ENCODE measurements at regions not wholly inside any gene's neighbourhood (a gene's known extent, or its start where the extent isn't known, plus 50 kb on each side); places are given as distances from the start of the nearest gene placed in this dataset.

GRCh38 chr21:23020969-23021368 lies 2022.8 kb downstream of the NCAM2 start:
- Histone ChIP-seq H3K4me1 (ENCODE audit: insufficient read depth) (no peaks in the 10 kb centered on the region), H3K27ac (ENCODE audit: low read depth) (no peak overlapping the region), H3K36me3 (ENCODE audit: insufficient read depth) (no peaks in the 10 kb centered on the region), H3K4me3 (ENCODE audit: low read depth, low read length) (no peak overlapping the region)
- no peak for DNase-seq (ENCODE audit: extremely low spot score)
- 88% methylated on average over 10 of the region's 10 CpGs for WGBS

GRCh38 chr21:23021481-23021880 lies 2023.3 kb downstream of the NCAM2 start:
- H3K4me1 ChIP-seq (ENCODE audit: insufficient read depth): no peaks in the 10 kb centered on the region
- no peak overlapping the region for H3K4me3 ChIP-seq (ENCODE audit: low read depth, low read length)
- H3K27ac ChIP-seq (ENCODE audit: low read depth): no peak overlapping the region
- DNase-seq (ENCODE audit: extremely low spot score): no peak
- 96% methylated on average over 37 of the region's 37 CpGs for WGBS
- H3K36me3 ChIP-seq (ENCODE audit: insufficient read depth): no peaks in the 10 kb centered on the region

- WGBS: 75% methylated on average over 2 of the region's 2 CpGs
- H3K27ac ChIP-seq (ENCODE audit: low read depth): no peak overlapping the region
- no peaks in the 10 kb centered on the region for H3K4me1 ChIP-seq (ENCODE audit: insufficient read depth)
- no peaks in the 10 kb centered on the region for H3K36me3 ChIP-seq (ENCODE audit: insufficient read depth)
- H3K4me3 ChIP-seq (ENCODE audit: low read depth, low read length): no peak overlapping the region
- no peak for DNase-seq (ENCODE audit: extremely low spot score)
Observed at GRCh38 chr21:23026878-23027277, 2028.7 kb downstream of the NCAM2 start.

GRCh38 chr21:23039846-23040245 lies 2041.6 kb downstream of the NCAM2 start:
- Histone ChIP-seq H3K4me3 (ENCODE audit: low read depth, low read length) (no peak overlapping the region), H3K27ac (ENCODE audit: low read depth) (no peak overlapping the region), H3K36me3 (ENCODE audit: insufficient read depth) (no peaks in the 10 kb centered on the region), H3K4me1 (ENCODE audit: insufficient read depth) (no peaks in the 10 kb centered on the region)
- DNase-seq (ENCODE audit: extremely low spot score): no peak
- 62% methylated on average over 7 of the region's 7 CpGs for WGBS

GRCh38 chr21:23045955-23046354 lies 2047.7 kb downstream of the NCAM2 start:
- no peak overlapping the region for H3K27ac ChIP-seq (ENCODE audit: low read depth)
- WGBS: 71% methylated on average over 1 of the region's 1 CpG
- no peak overlapping the region for H3K4me3 ChIP-seq (ENCODE audit: low read depth, low read length)
- DNase-seq (ENCODE audit: extremely low spot score): no peak
- no peaks in the 10 kb centered on the region for H3K36me3 ChIP-seq (ENCODE audit: insufficient read depth)
- H3K4me1 ChIP-seq (ENCODE audit: insufficient read depth): no peaks in the 10 kb centered on the region

- no peak overlapping the region for H3K27ac ChIP-seq (ENCODE audit: low read depth)
- WGBS: under 1% methylated on average over 2 of the region's 2 CpGs
- no peaks in the 10 kb centered on the region for H3K4me1 ChIP-seq (ENCODE audit: insufficient read depth)
- no peak overlapping the region for H3K4me3 ChIP-seq (ENCODE audit: low read depth, low read length)
- H3K36me3 ChIP-seq (ENCODE audit: insufficient read depth): no peaks in the 10 kb centered on the region
- no peak for DNase-seq (ENCODE audit: extremely low spot score)
Observed at GRCh38 chr21:23067672-23068071, 2069.5 kb downstream of the NCAM2 start.

- no peak overlapping the region for H3K4me3 ChIP-seq (ENCODE audit: low read depth, low read length)
- no peaks in the 10 kb centered on the region for H3K36me3 ChIP-seq (ENCODE audit: insufficient read depth)
- DNase-seq (ENCODE audit: extremely low spot score): no peak
- 93% methylated on average over 2 of the region's 2 CpGs for WGBS
- no peaks in the 10 kb centered on the region for H3K4me1 ChIP-seq (ENCODE audit: insufficient read depth)
- H3K27ac ChIP-seq (ENCODE audit: low read depth): no peak overlapping the region
Observed at GRCh38 chr21:23083242-23083641, 2085.0 kb downstream of the NCAM2 start.

- Histone ChIP-seq H3K27ac (ENCODE audit: low read depth) (no peak overlapping the region), H3K36me3 (ENCODE audit: insufficient read depth) (no peaks in the 10 kb centered on the region), H3K4me1 (ENCODE audit: insufficient read depth) (no peaks in the 10 kb centered on the region), H3K4me3 (ENCODE audit: low read depth, low read length) (no peak overlapping the region)
- 83% methylated on average over 2 of the region's 2 CpGs for WGBS
- DNase-seq (ENCODE audit: extremely low spot score): no peak
Observed at GRCh38 chr21:23093259-23093658, 2095.1 kb downstream of the NCAM2 start.

GRCh38 chr21:23099185-23099584 lies 2101.0 kb downstream of the NCAM2 start:
- DNase-seq (ENCODE audit: extremely low spot score): no peak
- Histone ChIP-seq H3K4me1 (ENCODE audit: insufficient read depth) (no peaks in the 10 kb centered on the region), H3K4me3 (ENCODE audit: low read depth, low read length) (no peak overlapping the region), H3K27ac (ENCODE audit: low read depth) (no peak overlapping the region), H3K36me3 (ENCODE audit: insufficient read depth) (no peaks in the 10 kb centered on the region)

GRCh38 chr21:23101111-23101510 lies 2102.9 kb downstream of the NCAM2 start:
- WGBS: 97% methylated on average over 14 of the region's 14 CpGs
- no peak overlapping the region for H3K4me3 ChIP-seq (ENCODE audit: low read depth, low read length)
- no peaks in the 10 kb centered on the region for H3K36me3 ChIP-seq (ENCODE audit: insufficient read depth)
- DNase-seq (ENCODE audit: extremely low spot score): no peak
- no peak overlapping the region for H3K27ac ChIP-seq (ENCODE audit: low read depth)
- H3K4me1 ChIP-seq (ENCODE audit: insufficient read depth): no peaks in the 10 kb centered on the region

GRCh38 chr21:23108533-23108932 lies 2110.3 kb downstream of the NCAM2 start:
- no peak overlapping the region for H3K27ac ChIP-seq (ENCODE audit: low read depth)
- no peak for DNase-seq (ENCODE audit: extremely low spot score)
- H3K4me3 ChIP-seq (ENCODE audit: low read depth, low read length): no peak overlapping the region
- H3K36me3 ChIP-seq (ENCODE audit: insufficient read depth): no peaks in the 10 kb centered on the region
- H3K4me1 ChIP-seq (ENCODE audit: insufficient read depth): no peaks in the 10 kb centered on the region

GRCh38 chr21:23111070-23111600 lies 2112.9 kb downstream of the NCAM2 start:
- Histone ChIP-seq H3K36me3 (ENCODE audit: insufficient read depth) (no peaks in the 10 kb centered on the region), H3K4me1 (ENCODE audit: insufficient read depth) (no peaks in the 10 kb centered on the region), H3K4me3 (ENCODE audit: low read depth, low read length) (no peak overlapping the region), H3K27ac (ENCODE audit: low read depth) (no peak overlapping the region)
- WGBS: 67% methylated on average over 3 of the region's 3 CpGs
- no peak for DNase-seq (ENCODE audit: extremely low spot score)

GRCh38 chr21:23119491-23119890 lies 2121.3 kb downstream of the NCAM2 start:
- 63% methylated on average over 1 of the region's 1 CpG for WGBS
- no peak for DNase-seq (ENCODE audit: extremely low spot score)
- no peaks in the 10 kb centered on the region for H3K4me1 ChIP-seq (ENCODE audit: insufficient read depth)
- no peaks in the 10 kb centered on the region for H3K36me3 ChIP-seq (ENCODE audit: insufficient read depth)
- H3K4me3 ChIP-seq (ENCODE audit: low read depth, low read length): no peak overlapping the region
- H3K27ac ChIP-seq (ENCODE audit: low read depth): no peak overlapping the region

GRCh38 chr21:23127973-23128372 lies 2129.8 kb downstream of the NCAM2 start:
- H3K27ac ChIP-seq (ENCODE audit: low read depth): no peak overlapping the region
- no peaks in the 10 kb centered on the region for H3K36me3 ChIP-seq (ENCODE audit: insufficient read depth)
- no peaks in the 10 kb centered on the region for H3K4me1 ChIP-seq (ENCODE audit: insufficient read depth)
- no peak overlapping the region for H3K4me3 ChIP-seq (ENCODE audit: low read depth, low read length)
- WGBS: 86% methylated on average over 8 of the region's 8 CpGs
- no peak for DNase-seq (ENCODE audit: extremely low spot score)

- H3K27ac ChIP-seq (ENCODE audit: low read depth): no peak overlapping the region
- no peak for DNase-seq (ENCODE audit: extremely low spot score)
- no peaks in the 10 kb centered on the region for H3K36me3 ChIP-seq (ENCODE audit: insufficient read depth)
- no peak overlapping the region for H3K4me3 ChIP-seq (ENCODE audit: low read depth, low read length)
- H3K4me1 ChIP-seq (ENCODE audit: insufficient read depth): no peaks in the 10 kb centered on the region
Observed at GRCh38 chr21:23130308-23130707, 2132.1 kb downstream of the NCAM2 start.

Measured in urinary bladder (tissue), 3 donors.